GM08714 (cell line): ENCODE measurements at regions not wholly inside any gene's neighbourhood (a gene's known extent, or its start where the extent isn't known, plus 50 kb on each side); places are given as distances from the start of the nearest gene placed in this dataset.
A peak's percentile ranks its signal among the peaks of the same experiment; 100 is the strongest.

Experiments
- H3K4me3 ChIP-seq: fragments of 200-500 bp; sonication (Bioruptor generic); 2 replicates; pipeline ENCODE4 v1.5.1; 2014; ENCODE audit warnings: mild to moderate bottlenecking, low read length, inconsistent platforms
- ZNF274 ChIP-seq: IDR thresholded peaks from 2 replicates; pipeline ENCODE4 v1.6.1; 2012; ENCODE audit warnings: mild to moderate bottlenecking, low read depth, low read length

- no peak overlapping the region for H3K4me3 ChIP-seq
- no peak for TF ChIP-seq ZNF274
Observed at GRCh38 chr2:16615687-16616615, 49.7 kb downstream of the CYRIA start.

GRCh38 chr2:16615246-16615645, 50.4 kb downstream of the CYRIA start:
- TF ChIP-seq ZNF274: no peak

DNA sequence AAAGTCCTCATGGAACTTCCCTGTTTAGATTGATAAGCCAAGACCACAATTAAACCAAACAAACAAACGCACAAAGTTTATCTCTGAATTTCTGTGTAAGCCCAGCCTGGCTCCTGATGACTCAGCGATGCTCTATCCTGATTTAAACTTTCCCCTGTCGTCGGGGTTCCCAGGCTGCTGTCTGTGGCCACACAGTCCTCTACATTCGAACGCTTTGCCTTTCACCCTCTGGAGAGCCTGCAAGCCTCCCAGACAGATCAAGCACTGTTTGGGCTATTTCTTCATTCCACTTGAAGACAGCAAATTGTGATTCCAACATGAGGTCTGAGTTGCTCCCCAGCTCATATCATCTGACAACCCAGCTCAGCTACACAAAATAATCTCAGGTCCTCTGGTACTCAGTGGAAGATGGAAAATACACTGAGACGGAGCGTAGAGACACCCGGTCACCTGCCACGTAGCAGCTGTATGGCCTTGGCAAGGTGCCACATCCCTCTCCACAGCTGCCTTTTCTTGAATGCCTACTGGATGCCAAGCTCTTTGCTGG, 51.2 kb downstream of the CYRIA start:
- no peak for TF ChIP-seq ZNF274
- no peak overlapping the region for H3K4me3 ChIP-seq

More at GRCh38 chr2:16615246-16615645, 50.4 kb downstream of the CYRIA start:
- no peak overlapping the region for H3K4me3 ChIP-seq

DNA sequence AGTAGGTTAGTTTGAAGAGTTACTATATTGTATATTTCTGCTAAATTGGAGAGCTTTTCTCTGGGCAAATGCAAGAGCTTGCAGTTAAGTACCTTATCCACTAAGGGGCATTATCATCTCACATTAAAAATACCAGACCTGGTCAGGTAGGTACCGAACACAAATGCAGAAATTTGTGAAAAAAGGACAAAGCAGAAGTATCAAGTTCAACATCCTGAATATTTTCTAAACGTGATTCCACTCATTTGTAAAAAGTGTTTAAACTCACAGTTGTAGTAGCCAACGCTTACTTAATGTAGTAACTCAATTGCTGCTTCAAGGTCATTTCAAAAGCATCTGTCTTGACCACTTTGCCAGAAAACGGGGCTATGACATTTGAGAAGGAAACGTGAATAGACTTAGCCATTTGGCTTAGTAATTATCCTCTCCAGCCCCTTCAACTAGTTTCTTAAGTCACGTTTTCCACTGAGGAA, 52.1 kb downstream of the CYRIA start:
- no peak overlapping the region for H3K4me3 ChIP-seq
- TF ChIP-seq ZNF274: no peak

DNA sequence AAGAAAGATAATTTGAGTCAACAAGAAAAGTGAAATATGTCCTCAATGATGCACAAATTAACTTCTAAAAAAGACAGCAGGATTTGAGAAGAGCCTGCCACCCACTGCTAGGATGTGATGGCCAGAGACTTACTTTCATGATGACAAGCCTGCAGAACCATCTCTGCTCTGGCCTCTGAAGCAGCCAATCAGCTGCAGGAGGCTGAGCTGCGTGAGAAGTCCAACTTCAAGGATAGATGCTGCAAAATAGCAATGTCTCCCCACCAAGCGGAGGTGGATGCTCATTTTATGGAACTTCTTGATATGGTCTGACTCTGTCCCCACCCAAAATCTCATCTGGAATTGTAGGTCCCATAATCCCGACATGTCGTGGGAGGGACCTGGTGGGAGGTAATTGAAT, 53.1 kb downstream of the CYRIA start:
- no peak for TF ChIP-seq ZNF274

DNA sequence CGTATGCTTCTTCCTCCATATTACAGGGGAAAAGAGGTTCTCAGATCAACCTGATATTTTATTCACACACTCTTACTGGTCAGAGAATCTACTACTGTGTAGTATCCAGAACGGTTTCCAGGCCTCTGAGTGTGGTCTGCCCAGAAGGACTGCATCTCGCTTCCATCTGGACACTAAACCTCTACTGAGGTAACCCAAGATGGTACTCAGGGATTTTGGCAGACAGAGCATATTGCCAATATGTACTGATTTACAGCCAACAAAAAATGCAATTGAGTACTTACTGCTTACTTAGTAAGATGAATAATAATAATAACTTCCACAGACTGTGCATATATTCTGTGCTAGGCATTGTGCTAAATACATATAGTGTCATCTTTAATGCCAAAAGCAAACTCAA, 55.8 kb downstream of the CYRIA start:
- TF ChIP-seq ZNF274: no peak
- no peak overlapping the region for H3K4me3 ChIP-seq

More for the DNA sequence above, 53.1 kb downstream of the CYRIA start:
- H3K4me3 ChIP-seq: no peak overlapping the region

GRCh38 chr2:16608661-16609643, 56.7 kb downstream of the CYRIA start:
- peak overlapping the region; percentile 57; the same call in 1 of the 2 replicates for H3K4me3 ChIP-seq
- no peak for TF ChIP-seq ZNF274

- no peak for TF ChIP-seq ZNF274
- no peak overlapping the region for H3K4me3 ChIP-seq
Observed at GRCh38 chr2:16607301-16607700, 58.3 kb downstream of the CYRIA start.

DNA sequence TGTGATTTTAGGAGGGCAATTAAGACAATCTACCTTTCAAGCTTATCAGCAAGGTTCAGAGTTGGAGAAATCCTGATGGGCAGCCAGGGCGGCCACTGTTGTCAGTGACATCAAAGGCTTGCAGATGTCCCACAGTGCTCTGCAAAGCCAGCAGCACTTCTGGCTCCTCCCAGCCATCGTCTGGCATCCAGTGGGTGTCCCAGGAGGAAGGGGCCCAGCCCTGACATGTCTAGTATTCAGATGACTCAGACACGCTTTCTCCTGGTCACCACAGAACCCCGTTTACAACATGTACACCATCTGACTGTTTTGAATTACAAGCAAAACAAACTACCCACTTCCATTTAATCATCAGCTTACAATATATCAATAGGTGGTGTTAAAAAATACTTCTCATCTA, 61.4 kb downstream of the CYRIA start:
- no peak for TF ChIP-seq ZNF274
- H3K4me3 ChIP-seq: no peak overlapping the region

DNA sequence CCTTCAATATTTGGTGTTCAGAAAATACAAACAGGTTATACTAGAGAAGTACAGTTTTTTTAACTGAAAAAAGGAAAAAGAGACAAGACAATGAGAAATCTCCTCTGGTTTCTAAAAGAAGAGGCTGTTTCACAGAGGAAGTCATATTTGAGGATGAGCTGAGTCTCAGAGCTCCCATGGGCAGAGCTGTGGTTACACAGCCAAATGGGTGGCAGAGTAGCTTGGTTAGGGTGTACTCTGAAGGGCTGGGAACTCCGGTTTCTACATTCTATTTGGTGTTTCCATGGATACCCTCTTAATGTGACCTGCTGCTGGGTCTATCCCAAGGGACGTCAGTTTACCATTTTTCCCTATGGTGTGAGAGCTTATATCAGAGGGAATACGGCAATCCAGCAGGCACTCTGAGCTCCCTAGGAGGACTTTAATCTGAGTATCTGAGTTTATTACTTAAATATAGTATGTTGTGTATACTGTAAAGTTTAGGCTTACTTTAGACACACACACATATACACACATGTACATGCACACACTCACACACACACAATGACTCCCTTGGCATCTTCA, 74.2 kb downstream of the CYRIA start:
- H3K4me3 ChIP-seq: no peak overlapping the region
- no peak for TF ChIP-seq ZNF274

- no peak for TF ChIP-seq ZNF274
- no peak overlapping the region for H3K4me3 ChIP-seq
Observed at GRCh38 chr2:16589465-16589864, 76.2 kb downstream of the CYRIA start.

DNA sequence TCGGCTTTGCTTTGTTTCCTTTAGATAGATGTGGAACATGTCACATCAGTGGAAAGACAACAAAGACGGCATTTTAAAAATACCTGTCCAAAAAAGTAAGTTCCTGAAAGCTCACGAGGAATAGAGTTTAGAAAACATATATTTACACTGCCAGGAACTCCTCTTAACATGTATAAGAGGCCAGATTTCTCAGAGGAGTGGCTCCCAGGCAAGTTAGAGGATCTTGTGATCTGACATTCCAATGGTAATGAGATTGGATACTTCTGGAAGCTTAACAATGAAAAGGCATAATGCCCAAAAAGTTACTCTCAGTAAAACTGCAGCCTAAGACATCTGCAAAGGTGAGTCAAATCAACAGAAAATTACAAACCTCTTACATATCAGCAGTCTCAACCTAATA, 77.1 kb downstream of the CYRIA start:
- no peak for TF ChIP-seq ZNF274
- no peak overlapping the region for H3K4me3 ChIP-seq

DNA sequence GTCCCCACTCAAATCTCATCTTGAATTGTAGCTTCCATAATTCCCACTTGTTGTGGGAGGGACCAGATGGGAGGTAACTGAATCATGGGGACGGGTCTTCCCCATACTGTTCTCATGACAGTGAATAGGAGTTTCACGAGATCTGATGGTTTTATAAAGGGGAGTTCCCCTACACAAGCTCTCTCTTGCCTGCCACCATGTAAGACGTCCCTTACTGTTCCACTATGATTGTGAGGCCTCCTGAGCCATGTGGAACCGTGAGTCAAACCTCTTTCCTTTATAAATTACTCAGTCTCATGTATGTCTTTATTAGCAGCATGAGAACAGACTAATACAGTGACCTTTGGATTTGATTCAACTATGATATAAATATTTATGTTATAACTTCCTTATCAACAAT, 78.0 kb downstream of the CYRIA start:
- H3K4me3 ChIP-seq: no peak overlapping the region
- TF ChIP-seq ZNF274: no peak
